Cerebellar nuclear complex (tissue), 1 donor: ENCODE measurements at regions not wholly inside any gene's neighbourhood (a gene's known extent, or its start where the extent isn't known, plus 50 kb on each side); places are given as distances from the start of the nearest gene placed in this dataset.

ENCODE experiments used
- DNase-seq, 2 experiments: peaks; one replicate each; lab custom pipeline; 2025; lab: John Stamatoyannopoulos, UW

GRCh38 chrX:45300638-45301037 lies 100.0 kb upstream of the DIPK2B start:
- no peak for DNase-seq

- DNase-seq: no peak
Measured at GRCh38 chrX:45295259-45295986, 94.7 kb upstream of the DIPK2B start.

- DNase-seq: no peak
Measured at GRCh38 chrX:45274576-45274975, 73.9 kb upstream of the DIPK2B start.

GRCh38 chrX:45267007-45267406 lies 66.3 kb upstream of the DIPK2B start:
- no peak for DNase-seq

GRCh38 chrX:45266456-45266855 lies 65.8 kb upstream of the DIPK2B start:
- DNase-seq: no peak

- DNase-seq: no peak
Measured at GRCh38 chrX:45264865-45265264, 64.2 kb upstream of the DIPK2B start.

GRCh38 chrX:45261471-45261870 lies 60.8 kb upstream of the DIPK2B start:
- no peak for DNase-seq

- DNase-seq: no peak
Measured at GRCh38 chrX:45261005-45261404, 60.3 kb upstream of the DIPK2B start.

GRCh38 chrX:45258731-45259402 lies 58.2 kb upstream of the DIPK2B start:
- DNase-seq: no peak
